ENCODE measurements at regions not wholly inside any gene's neighbourhood (a gene's known extent, or its start where the extent isn't known, plus 50 kb on each side); places are given as distances from the start of the nearest gene placed in this dataset.

DNA sequence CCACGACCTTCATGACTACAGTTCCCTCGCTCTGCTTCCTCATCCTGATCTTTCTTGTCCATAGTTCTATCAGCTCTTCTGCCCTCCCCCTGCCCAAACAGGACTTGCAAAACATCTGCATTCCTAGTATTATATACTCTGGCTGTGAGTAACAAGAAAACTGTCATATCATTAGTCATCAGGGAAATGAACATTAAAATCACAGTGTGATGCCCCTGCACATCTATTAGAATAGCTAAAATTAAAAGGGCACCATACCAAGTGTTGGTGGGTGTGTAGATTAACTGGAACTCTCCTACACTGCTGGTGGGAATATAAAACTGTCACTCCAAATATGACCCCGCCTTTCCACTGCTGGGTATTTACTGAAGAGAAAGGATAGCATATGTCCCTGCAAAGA is 141.8 kb downstream of the C7orf25 start:
- TF ChIP-seq, protein P1, sequence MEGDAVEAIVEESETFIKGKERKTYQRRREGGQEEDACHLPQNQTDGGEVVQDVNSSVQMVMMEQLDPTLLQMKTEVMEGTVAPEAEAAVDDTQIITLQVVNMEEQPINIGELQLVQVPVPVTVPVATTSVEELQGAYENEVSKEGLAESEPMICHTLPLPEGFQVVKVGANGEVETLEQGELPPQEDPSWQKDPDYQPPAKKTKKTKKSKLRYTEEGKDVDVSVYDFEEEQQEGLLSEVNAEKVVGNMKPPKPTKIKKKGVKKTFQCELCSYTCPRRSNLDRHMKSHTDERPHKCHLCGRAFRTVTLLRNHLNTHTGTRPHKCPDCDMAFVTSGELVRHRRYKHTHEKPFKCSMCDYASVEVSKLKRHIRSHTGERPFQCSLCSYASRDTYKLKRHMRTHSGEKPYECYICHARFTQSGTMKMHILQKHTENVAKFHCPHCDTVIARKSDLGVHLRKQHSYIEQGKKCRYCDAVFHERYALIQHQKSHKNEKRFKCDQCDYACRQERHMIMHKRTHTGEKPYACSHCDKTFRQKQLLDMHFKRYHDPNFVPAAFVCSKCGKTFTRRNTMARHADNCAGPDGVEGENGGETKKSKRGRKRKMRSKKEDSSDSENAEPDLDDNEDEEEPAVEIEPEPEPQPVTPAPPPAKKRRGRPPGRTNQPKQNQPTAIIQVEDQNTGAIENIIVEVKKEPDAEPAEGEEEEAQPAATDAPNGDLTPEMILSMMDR (IDR thresholded peaks at IDR 0.05; ENCODE audit: low read depth, low read length), result no peak
- no peak for TF ChIP-seq EZH2phosphoT487 (IDR thresholded peaks at IDR 0.05; ENCODE audit: low read depth)
